AG09309 (cell line): ENCODE measurements at regions not wholly inside any gene's neighbourhood (a gene's known extent, or its start where the extent isn't known, plus 50 kb on each side); places are given as distances from the start of the nearest gene placed in this dataset.
"Not testable (repeated sequence)": the region's sequence is repeated elsewhere in the genome, so short reads cannot be mapped to it uniquely, and the experiment has no call there.

Source experiments
- DNase-seq: peaks from one replicate; pipeline ENCODE4 v3.0.0-alpha.2; 2010; ENCODE audit warnings: low read depth
- H3K4me3 ChIP-seq: 2 replicates; pipeline ENCODE4 v1.5.1; 2011; ENCODE audit warnings: mild to moderate bottlenecking, low read depth, low read length, moderate library complexity; ENCODE audit not compliant: control insufficient read depth
- TF ChIP-seq, protein P1 (sequence below): IDR thresholded peaks from 2 replicates; pipeline ENCODE4 v1.5.1; 2011; ENCODE audit warnings: mild to moderate bottlenecking, low read depth, low read length, inconsistent platforms; ENCODE audit not compliant: insufficient read depth, control insufficient read depth; ENCODE audit errors: missing control alignments

DNA sequence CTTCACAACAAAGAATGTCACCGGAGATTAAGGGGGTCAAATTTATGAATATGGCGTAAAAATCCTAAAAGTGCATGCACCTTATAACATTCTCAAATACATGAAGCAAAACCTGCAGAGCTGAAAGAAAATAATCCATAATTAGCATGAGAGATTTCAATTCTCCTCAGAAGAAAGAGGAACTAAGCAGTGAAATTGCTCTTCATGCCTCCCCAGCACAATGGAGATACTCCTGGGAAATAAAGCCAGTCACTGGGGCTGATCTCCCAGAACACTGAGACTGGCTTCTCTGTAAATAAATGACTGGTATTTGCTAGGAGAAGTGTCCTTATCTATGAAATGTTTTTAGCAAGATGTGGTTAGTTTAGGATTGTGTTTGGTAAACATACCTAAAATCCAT, 68.1 kb downstream of the GOLGA6L6 start:
- H3K4me3 ChIP-seq, DNase-seq: not testable (repeated sequence)

- DNase-seq, H3K4me3 ChIP-seq: not testable (repeated sequence)
Observed at GRCh38 chr15:20472983-20473382, 68.6 kb downstream of the GOLGA6L6 start.

- not testable (repeated sequence) for H3K4me3 ChIP-seq, DNase-seq
Observed at GRCh38 chr15:20470810-20471209, 70.8 kb downstream of the GOLGA6L6 start.

DNA sequence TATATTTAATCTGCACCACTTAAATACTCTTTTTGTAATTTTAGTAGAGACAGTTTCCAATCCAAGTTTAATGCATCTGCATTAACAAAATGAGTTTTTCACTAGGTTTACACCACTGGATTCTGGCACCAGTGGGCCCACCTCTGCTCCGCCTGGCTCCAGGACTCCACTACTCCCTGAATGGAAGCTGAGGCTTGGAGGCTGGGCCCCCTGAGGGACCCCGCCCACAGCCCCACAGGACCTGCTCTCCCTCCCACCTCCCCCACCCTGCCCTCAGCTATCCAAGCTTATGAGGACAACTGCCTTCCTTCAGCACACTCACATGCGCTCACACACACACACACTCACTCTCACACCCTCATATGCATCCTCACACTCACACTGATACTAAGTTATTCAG, 100.5 kb downstream of the GOLGA6L6 start:
- DNase-seq, H3K4me3 ChIP-seq: not testable (repeated sequence)

DNA sequence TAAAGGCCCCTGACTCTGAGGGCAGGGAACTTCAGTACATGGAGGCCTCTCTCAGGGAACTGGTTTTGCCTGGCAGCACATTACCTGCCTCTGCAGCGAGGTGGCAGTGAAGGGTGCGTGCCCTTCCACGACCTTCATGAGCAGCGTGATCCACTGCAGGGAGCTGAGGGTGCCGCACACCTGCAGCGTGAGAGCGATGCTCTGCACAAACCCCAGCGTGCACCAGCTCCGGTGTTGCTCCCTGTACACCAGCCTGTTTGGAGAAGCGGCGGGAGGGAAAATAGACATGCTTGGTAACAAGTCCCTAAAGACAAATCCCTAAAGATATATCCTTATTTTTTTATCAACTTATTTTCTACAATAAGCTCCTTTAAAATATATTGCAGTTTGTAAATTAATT, 101.2 kb downstream of the GOLGA6L6 start:
- H3K4me3 ChIP-seq, DNase-seq: not testable (repeated sequence)

- not testable (repeated sequence) for DNase-seq, H3K4me3 ChIP-seq
Observed at GRCh38 chr15:20439111-20439510, 102.5 kb downstream of the GOLGA6L6 start.

DNA sequence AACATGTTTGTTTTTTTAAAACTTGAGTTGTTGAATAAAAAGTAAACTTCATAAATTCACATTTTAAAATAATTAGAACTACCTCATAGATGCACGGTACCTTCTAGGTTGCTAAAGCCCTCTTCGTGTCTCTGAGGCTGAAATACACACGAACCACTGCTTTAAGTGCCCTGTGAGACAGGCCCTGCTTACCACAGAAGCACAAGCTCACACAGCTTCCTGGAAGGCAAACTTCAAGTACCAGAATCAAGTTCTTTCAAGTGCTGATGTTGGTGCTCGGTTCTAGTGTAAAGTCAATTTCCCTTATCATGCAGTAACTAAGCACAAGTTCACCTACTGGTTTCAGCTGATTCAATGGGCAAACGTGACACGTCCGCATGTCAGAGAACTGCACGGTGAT, 103.3 kb downstream of the GOLGA6L6 start:
- not testable (repeated sequence) for H3K4me3 ChIP-seq, DNase-seq

GRCh38 chr15:20433468-20433867, 108.1 kb downstream of the GOLGA6L6 start:
- H3K4me3 ChIP-seq, DNase-seq: not testable (repeated sequence)

DNA sequence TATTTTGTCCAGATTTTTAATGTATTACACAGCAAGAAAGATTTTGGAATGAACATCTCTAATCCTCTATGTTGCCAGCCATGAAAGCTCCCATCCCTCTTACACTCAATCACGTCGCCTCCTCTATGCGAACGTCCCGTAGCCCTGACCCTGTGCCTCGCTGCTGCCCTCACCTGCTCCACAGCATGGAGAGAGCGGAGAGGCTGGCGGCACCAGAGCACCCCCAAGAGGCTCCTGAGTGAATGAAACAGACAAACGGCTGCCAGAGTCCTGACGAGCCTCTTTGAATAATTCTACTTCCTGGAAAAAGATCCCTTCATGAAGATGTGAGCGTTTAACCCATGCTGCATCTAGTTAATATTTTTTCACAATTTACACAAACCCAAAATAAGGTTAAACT, 111.1 kb downstream of the GOLGA6L6 start:
- H3K4me3 ChIP-seq, DNase-seq: not testable (repeated sequence)

DNA sequence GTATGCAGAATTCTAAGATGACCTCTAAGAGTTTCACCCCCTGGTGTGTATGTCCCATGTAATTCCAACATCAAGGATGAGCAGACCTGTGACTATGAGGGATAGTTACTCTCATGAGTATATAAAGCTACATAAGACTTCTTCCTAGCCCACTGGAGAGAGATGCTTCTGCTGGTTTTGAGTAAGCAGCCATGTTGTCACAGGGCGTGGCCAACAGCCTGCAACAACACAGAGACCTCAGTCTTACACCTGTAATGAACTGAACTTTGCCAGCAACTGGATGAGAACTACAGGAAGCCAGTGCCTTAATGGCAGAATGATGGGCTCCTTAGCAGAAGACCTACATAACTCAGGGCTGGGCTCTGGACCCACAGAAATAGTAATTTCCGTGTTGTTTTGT, 120.9 kb downstream of the GOLGA6L6 start:
- DNase-seq, H3K4me3 ChIP-seq: not testable (repeated sequence)

DNA sequence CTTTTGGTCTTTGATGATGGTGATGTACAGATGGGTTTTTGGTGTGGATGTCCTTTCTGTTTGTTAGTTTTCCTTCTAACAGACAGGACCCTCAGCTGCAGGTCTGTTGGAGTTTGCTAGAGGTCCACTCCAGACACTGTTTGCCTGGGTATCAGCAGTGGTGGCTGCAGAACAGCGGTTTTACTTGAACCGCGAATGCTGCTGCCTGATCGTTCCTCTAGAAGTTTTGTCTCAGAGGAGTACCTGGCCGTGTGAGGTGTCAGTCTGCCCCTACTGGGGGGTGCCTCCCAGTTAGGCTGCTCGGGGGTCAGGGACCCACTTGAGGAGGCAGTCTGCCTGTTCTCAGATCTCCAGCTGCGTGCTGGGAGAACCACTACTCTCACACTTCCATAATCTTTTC, 125.0 kb downstream of the GOLGA6L6 start:
- not testable (repeated sequence) for DNase-seq, H3K4me3 ChIP-seq

- not testable (repeated sequence) for DNase-seq, H3K4me3 ChIP-seq
Observed at GRCh38 chr15:20409667-20410198, 131.9 kb downstream of the GOLGA6L6 start.

- DNase-seq, result no peak
- TF ChIP-seq, protein P1, sequence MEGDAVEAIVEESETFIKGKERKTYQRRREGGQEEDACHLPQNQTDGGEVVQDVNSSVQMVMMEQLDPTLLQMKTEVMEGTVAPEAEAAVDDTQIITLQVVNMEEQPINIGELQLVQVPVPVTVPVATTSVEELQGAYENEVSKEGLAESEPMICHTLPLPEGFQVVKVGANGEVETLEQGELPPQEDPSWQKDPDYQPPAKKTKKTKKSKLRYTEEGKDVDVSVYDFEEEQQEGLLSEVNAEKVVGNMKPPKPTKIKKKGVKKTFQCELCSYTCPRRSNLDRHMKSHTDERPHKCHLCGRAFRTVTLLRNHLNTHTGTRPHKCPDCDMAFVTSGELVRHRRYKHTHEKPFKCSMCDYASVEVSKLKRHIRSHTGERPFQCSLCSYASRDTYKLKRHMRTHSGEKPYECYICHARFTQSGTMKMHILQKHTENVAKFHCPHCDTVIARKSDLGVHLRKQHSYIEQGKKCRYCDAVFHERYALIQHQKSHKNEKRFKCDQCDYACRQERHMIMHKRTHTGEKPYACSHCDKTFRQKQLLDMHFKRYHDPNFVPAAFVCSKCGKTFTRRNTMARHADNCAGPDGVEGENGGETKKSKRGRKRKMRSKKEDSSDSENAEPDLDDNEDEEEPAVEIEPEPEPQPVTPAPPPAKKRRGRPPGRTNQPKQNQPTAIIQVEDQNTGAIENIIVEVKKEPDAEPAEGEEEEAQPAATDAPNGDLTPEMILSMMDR, result no peak
- H3K4me3 ChIP-seq, result no peak overlapping the region
Observed at GRCh38 chr15:20409247-20409646, 132.4 kb downstream of the GOLGA6L6 start.

- DNase-seq, result no peak
- TF ChIP-seq, protein P1, result no peak
- no peak overlapping the region for H3K4me3 ChIP-seq
Observed at GRCh38 chr15:20407553-20407952, 134.0 kb downstream of the GOLGA6L6 start.

DNA sequence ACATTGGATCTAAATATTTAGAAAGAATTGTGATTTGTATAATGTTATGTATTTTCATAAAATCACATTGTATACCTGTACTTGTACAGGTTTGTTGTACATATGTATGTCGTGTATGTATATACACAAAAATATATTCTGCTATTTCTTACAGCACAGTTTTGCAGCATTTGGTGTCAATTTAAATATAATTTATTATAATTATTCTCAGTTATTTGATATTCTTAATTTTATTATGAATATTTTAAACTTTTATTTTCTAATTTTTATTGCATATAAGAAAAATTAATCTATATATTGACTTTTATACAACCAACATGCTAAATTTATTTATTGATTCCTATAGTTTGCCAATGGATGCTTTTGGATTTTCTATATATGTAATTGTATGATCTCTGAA, 137.0 kb downstream of the GOLGA6L6 start:
- H3K4me3 ChIP-seq, DNase-seq: not testable (repeated sequence)

- not testable (repeated sequence) for DNase-seq, H3K4me3 ChIP-seq
Observed at GRCh38 chr15:20402586-20402985, 139.0 kb downstream of the GOLGA6L6 start.

- H3K4me3 ChIP-seq, DNase-seq: not testable (repeated sequence)
Observed at GRCh38 chr15:20401058-20401457, 140.5 kb downstream of the GOLGA6L6 start.

- DNase-seq, H3K4me3 ChIP-seq: not testable (repeated sequence)
Observed at GRCh38 chr15:20398680-20399079, 142.9 kb downstream of the GOLGA6L6 start.
